PC-9 (cell line): ENCODE measurements at regions not wholly inside any gene's neighbourhood (a gene's known extent, or its start where the extent isn't known, plus 50 kb on each side); places are given as distances from the start of the nearest gene placed in this dataset.

ENCODE experiments used
- BruUV-seq: library from RNA; stranded (reverse); fragments of 400-500 nt; replicated peaks from 2 replicates; lab custom pipeline; 2021; lab: Mats Ljungman, UMichigan
- CTCF ChIA-PET: fragments of 300-600 bp; sonication (Branson Sonifier 250); formaldehyde crosslinking; loops from one replicate; lab custom pipeline; 2022; ENCODE audit warnings: antibody characterized with exemption; lab: Charles Lee
- POLR2A ChIA-PET: fragments of 300-600 bp; sonication (Branson Sonifier 250); formaldehyde crosslinking; loops from one replicate; lab custom pipeline; 2022; ENCODE audit warnings: antibody characterized with exemption; ENCODE audit not compliant: unreplicated experiment; lab: Charles Lee
- DNase-seq, 2 experiments: peaks; one replicate each; pipeline versions ENCODE4 v3.0.0 to v3.0.0-alpha.2; 2015 to 2022; ENCODE audit warnings: mixed read lengths in 1 of 2
- H2AFZ ChIP-seq: fragments of 200-600 bp; sonication (generic); 2 replicates; pipeline ENCODE4 v1.8.1; 2017; ENCODE audit warnings: antibody characterized with exemption
- H3F3A ChIP-seq: fragments of 200-600 bp; sonication (generic); 2 replicates; pipeline ENCODE4 v1.8.1; 2017; ENCODE audit warnings: antibody characterized with exemption, mild to moderate bottlenecking, low read depth; ENCODE audit not compliant: insufficient read depth
- H3K27ac ChIP-seq: fragments of 200-600 bp; sonication (generic); 2 replicates; pipeline ENCODE4 v1.6.1; 2016; ENCODE audit warnings: mixed run types
- H3K27me3 ChIP-seq: fragments of 200-600 bp; sonication (generic); 2 replicates; pipeline ENCODE4 v1.6.1; 2016; ENCODE audit warnings: low read depth, mixed run types; ENCODE audit not compliant: insufficient read depth
- H3K36me3 ChIP-seq: fragments of 200-600 bp; sonication (generic); 2 replicates; pipeline ENCODE4 v1.6.1; 2016; ENCODE audit warnings: low read depth, mixed run types
- H3K4me1 ChIP-seq: fragments of 200-600 bp; sonication (generic); replicated peaks from 2 replicates; pipeline ENCODE4 v1.6.1; 2016; ENCODE audit warnings: mixed run types; ENCODE audit not compliant: insufficient read depth
- H3K4me2 ChIP-seq: fragments of 200-600 bp; sonication (generic); 2 replicates; pipeline ENCODE4 v1.6.1; 2017; ENCODE audit warnings: mixed run types
- H3K4me3 ChIP-seq: fragments of 200-600 bp; sonication (generic); 2 replicates; pipeline ENCODE4 v1.6.1; 2016; ENCODE audit warnings: mixed run types
- H3K79me2 ChIP-seq: fragments of 200-600 bp; sonication (generic); 2 replicates; pipeline ENCODE4 v1.6.1; 2017; ENCODE audit warnings: low read depth, mixed run types
- H3K9me2 ChIP-seq: fragments of 200-600 bp; sonication (generic); 2 replicates; pipeline ENCODE4 v1.8.1; 2017; ENCODE audit warnings: mild to moderate bottlenecking; ENCODE audit not compliant: insufficient read depth
- H3K9me3 ChIP-seq: fragments of 200-600 bp; sonication (generic); 2 replicates; pipeline ENCODE4 v1.8.1; 2016; ENCODE audit warnings: low read depth; ENCODE audit not compliant: insufficient read depth
- H4K20me1 ChIP-seq: fragments of 200-600 bp; sonication (generic); 2 replicates; pipeline ENCODE4 v1.8.1; 2017; ENCODE audit not compliant: insufficient read depth
- CTCF ChIP-seq: fragments of 200-600 bp; sonication (generic); conservative IDR thresholded peaks from 2 replicates; pipeline ENCODE4 v1.6.1; 2017; ENCODE audit warnings: mixed run types, antibody characterized with exemption, mild to moderate bottlenecking, moderate library complexity
- EZH2 ChIP-seq: fragments of 200-600 bp; sonication (generic); IDR thresholded peaks from 2 replicates; pipeline ENCODE4 v1.8.0; 2017; ENCODE audit warnings: antibody characterized with exemption, low read depth
- intact Hi-C: fragments of 100-400 bp; cut with micrococcal nuclease; formaldehyde crosslinking; loops from one replicate; pipeline ENCODE4 v1.10.0; 2022; ENCODE audit not compliant: unreplicated experiment

GRCh38 chr3:83928903-83929302, 1029.9 kb upstream of the CADM2 start:
- Histone ChIP-seq H2AFZ (no peak overlapping the region), H3K9me2 (no peaks in the 10 kb centered on the region), H3K36me3 (no peaks in the 10 kb centered on the region), H3K79me2 (no peaks in the 10 kb centered on the region), H3K4me1 (no peaks in the 10 kb centered on the region), H3K27me3 (no peaks in the 10 kb centered on the region), H3F3A (no peaks in the 10 kb centered on the region), H4K20me1 (no peaks in the 10 kb centered on the region), H3K27ac (no peak overlapping the region), H3K9me3 (peaks cover 5% of the 10 kb centered on the region; the same call in 1 of the 2 replicates), H3K4me3 (no peak overlapping the region), H3K4me2 (no peak overlapping the region)
- CTCF ChIA-PET, result no interaction called here
- no peak for TF ChIP-seq EZH2
- no peak for TF ChIP-seq CTCF
- no peak for DNase-seq
- POLR2A ChIA-PET, result no interaction called here
- no TSS peak for BruUV-seq
- intact Hi-C loops, result no loop called here

DNA sequence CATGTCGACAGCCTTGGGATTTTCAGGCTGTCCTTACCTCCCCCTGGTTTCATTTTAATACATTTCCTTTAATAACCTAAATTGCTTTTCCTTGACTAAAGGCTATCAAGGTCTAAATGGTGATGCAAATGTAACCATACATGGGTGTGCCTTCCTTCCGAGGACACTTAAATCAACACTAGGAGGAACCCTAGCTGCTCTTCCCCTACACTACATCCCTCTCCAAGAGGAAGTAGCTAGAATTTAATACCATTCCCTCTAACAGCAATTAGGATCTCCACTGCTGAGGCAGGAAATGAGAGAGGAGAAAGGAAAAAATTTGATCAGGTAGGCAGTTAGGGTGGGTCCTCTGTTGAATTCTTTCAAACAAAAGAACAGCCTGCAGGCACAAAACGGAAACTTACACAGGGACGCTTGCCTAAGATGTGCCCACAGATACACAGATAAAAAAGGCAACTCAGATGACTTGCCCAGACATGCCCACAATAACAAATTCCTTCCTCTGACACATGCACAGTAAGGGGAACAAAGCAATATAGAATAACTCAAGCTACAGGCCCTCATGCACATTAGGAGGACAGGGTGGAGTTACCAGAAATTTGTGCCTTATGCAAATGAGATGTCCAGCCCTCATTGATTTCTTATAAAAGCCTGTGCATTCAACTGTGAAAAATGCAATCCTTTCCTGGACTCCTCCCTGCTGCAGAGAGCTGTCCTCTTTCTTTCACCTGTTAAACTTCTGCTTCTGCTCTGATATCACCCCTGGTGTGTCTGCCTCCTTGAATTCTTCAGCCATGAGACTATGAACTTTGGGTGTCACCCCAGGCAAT, 1024.4 kb upstream of the CADM2 start:
- no peaks in the 10 kb centered on the region for H3K79me2 ChIP-seq
- no peak overlapping the region for H3K4me2 ChIP-seq
- BruUV-seq, result no TSS peak
- H3F3A ChIP-seq, result no peaks in the 10 kb centered on the region
- no peaks in the 10 kb centered on the region for H3K9me2 ChIP-seq
- POLR2A ChIA-PET, result interaction anchor here (0.5 kb wide), 1 partner anchor 69 kb away, joined by 4 read pairs; no protein-coding TSS in a partner anchor
- H3K9me3 ChIP-seq, result peaks cover 5% of the 10 kb centered on the region; the same call in 1 of the 2 replicates
- TF ChIP-seq CTCF (no peak), EZH2 (no peak)
- no peak overlapping the region for H3K27ac ChIP-seq
- H2AFZ ChIP-seq, result no peak overlapping the region
- peak; percentile 42 to 56 for DNase-seq
- no peak overlapping the region for H3K4me3 ChIP-seq
- CTCF ChIA-PET, result no interaction called here
- H3K4me1 ChIP-seq, result no peaks in the 10 kb centered on the region
- no peaks in the 10 kb centered on the region for H3K36me3 ChIP-seq
- no peaks in the 10 kb centered on the region for H3K27me3 ChIP-seq
- intact Hi-C loops, result loop anchor here (2.0 kb wide), 1 partner anchor 154 kb away; no protein-coding TSS in a partner anchor
- H4K20me1 ChIP-seq, result no peaks in the 10 kb centered on the region

DNA sequence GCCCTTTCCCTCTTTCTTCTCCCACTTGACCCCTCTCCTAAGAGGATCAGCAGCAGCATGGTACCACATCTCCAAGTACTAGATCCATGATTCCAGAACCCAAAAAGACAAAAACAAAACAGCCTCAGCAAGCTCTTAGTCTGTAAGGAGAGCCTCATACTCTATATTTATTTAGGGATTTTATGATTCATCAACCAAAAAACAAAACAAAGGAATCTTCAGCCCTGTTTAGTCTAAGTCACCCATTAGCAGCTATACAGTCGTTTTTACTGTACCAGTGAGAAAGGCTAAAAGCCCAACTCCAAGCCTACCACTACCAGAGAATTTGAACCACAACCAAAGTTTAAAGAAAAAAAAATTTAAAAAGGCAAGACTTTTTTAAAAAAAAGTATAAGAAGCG, 1020.3 kb upstream of the CADM2 start:
- Histone ChIP-seq H2AFZ (no peak overlapping the region), H3K9me2 (no peaks in the 10 kb centered on the region), H3K9me3 (no peaks in the 10 kb centered on the region), H3K4me1 (no peaks in the 10 kb centered on the region), H3K79me2 (no peaks in the 10 kb centered on the region), H3K4me2 (no peak overlapping the region), H4K20me1 (no peaks in the 10 kb centered on the region), H3K36me3 (no peaks in the 10 kb centered on the region), H3F3A (no peaks in the 10 kb centered on the region), H3K27me3 (no peaks in the 10 kb centered on the region), H3K4me3 (no peak overlapping the region), H3K27ac (no peak overlapping the region)
- intact Hi-C loops, result no loop called here
- ChIA-PET POLR2A (no interaction called here), CTCF (no interaction called here)
- BruUV-seq, result no TSS peak
- TF ChIP-seq EZH2, result no peak
- TF ChIP-seq CTCF, result no peak
- no peak for DNase-seq
